ENCODE measurements at regions not wholly inside any gene's neighbourhood (a gene's known extent, or its start where the extent isn't known, plus 50 kb on each side); places are given as distances from the start of the nearest gene placed in this dataset.

GRCh38 chr16:86067516-86067915, 168.6 kb downstream of the IRF8 start:
- TF ChIP-seq USF1 (IDR thresholded peaks at IDR 0.05) = no peak
- TF ChIP-seq TAF1 (IDR thresholded peaks at IDR 0.05; ENCODE audit: low read depth) = no peak
- no peak for TF ChIP-seq RAD21 (IDR thresholded peaks at IDR 0.05; ENCODE audit: low read depth)
- no peak for TF ChIP-seq CREB1 (IDR thresholded peaks at IDR 0.05; ENCODE audit: low read depth)
- TF ChIP-seq MAX (IDR thresholded peaks at IDR 0.05) = no peak

- TF ChIP-seq RAD21 (IDR thresholded peaks at IDR 0.05; ENCODE audit: low read depth) (no peak), ZBTB7A (IDR thresholded peaks at IDR 0.05; ENCODE audit: low read depth) (no peak), FOXM1 (IDR thresholded peaks at IDR 0.05; ENCODE audit: borderline replicate concordance, low read depth) (no peak), USF1 (IDR thresholded peaks at IDR 0.05) (no peak), MAX (IDR thresholded peaks at IDR 0.05) (no peak)
Measured at GRCh38 chr16:86067936-86068335, 169.0 kb downstream of the IRF8 start.

DNA sequence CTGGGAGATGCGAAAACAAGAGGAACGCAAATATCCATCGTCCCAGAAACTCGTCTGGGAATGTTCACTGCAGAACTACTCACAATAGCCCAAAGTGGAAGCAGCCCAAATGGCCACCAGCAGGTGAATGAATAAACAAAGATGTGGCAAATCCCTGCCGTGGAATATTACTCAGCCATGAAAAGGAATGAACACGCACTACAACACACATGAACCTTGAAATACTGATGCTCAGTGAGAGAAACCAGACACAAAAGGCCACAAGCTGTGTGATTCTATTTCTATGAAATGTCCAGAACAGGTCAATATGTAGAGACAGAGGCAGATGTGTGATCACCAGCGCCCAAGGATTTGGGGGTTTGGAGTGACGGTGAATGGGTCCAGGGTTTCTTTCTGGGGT, 169.8 kb downstream of the IRF8 start:
- TF ChIP-seq TAF1 (IDR thresholded peaks at IDR 0.05; ENCODE audit: low read depth) (no peak), EP300 (IDR thresholded peaks at IDR 0.05; ENCODE audit: borderline replicate concordance) (no peak), CEBPB (IDR thresholded peaks at IDR 0.05) (no peak), NFIC (IDR thresholded peaks at IDR 0.05) (no peak), FOXM1 (IDR thresholded peaks at IDR 0.05; ENCODE audit: borderline replicate concordance, low read depth) (no peak), RAD21 (IDR thresholded peaks at IDR 0.05; ENCODE audit: low read depth) (no peak), YY1 (IDR thresholded peaks at IDR 0.05; ENCODE audit: low read depth) (no peak), USF1 (IDR thresholded peaks at IDR 0.05) (no peak), CREB1 (IDR thresholded peaks at IDR 0.05; ENCODE audit: low read depth) (no peak)

DNA sequence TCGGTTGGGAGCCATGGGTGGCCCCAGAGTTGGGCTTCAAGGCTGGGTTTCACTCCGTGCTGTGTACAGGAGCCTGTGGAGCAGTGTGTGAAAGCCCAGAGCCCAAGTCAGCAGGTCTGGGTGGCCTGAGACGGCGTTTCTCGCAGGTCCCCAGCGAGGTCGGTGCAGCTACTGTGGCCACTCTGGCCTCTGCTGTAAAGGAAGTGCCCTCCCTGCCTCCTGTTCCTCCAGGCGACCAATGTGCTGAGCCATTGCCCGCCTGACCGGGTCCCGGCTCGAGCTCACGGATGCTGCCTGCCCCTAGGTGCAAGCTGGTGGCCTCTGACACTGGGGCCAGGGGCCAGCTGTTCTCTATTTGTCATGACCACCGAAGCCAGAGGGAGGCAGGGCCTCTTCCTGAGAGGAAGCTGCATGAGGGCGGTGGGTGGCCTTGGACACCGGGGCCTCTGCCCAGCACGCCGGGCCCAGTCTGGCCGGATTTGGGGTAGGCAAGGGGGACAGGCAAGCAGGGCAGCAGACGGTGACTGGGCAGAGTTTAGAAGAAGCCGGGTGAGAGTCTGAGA, 170.9 kb downstream of the IRF8 start:
- TF ChIP-seq EGR1 (IDR thresholded peaks at IDR 0.05) (no peak), YY1 (IDR thresholded peaks at IDR 0.05; ENCODE audit: low read depth) (no peak), TCF12 (IDR thresholded peaks at IDR 0.05; ENCODE audit: low read depth) (no peak), FOXM1 (IDR thresholded peaks at IDR 0.05; ENCODE audit: borderline replicate concordance, low read depth) (no peak), ZBTB7A (IDR thresholded peaks at IDR 0.05; ENCODE audit: low read depth) (no peak)

DNA sequence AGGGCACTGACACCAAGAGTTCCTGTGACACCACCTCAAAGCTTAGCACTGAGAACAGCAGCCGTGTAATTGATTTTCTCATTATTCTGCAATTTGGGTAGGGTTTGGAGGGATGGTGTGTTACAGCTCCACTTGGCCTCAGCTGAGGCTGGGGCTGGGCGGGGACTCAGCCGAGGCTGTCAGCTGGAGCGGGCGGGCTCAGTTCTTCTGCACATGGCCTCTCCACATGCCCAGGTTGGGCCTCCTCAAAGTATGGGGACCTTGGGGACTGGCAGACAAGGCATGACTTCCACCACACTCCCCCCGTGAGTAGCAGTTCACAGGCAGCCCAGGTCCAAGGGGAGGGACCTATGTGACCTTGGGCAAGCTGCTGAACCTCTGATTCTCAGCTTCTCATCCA, 171.5 kb downstream of the IRF8 start:
- TF ChIP-seq RAD21 (IDR thresholded peaks at IDR 0.05; ENCODE audit: low read depth) = no peak
- TF ChIP-seq CEBPB (IDR thresholded peaks at IDR 0.05) = no peak
- no peak for TF ChIP-seq EGR1 (IDR thresholded peaks at IDR 0.05)
- TF ChIP-seq TCF12 (IDR thresholded peaks at IDR 0.05; ENCODE audit: low read depth) = no peak
- no peak for TF ChIP-seq USF1 (IDR thresholded peaks at IDR 0.05)
- no peak for TF ChIP-seq ZBTB7A (IDR thresholded peaks at IDR 0.05; ENCODE audit: low read depth)
- no peak for TF ChIP-seq MAX (IDR thresholded peaks at IDR 0.05)
- no peak for TF ChIP-seq NFIC (IDR thresholded peaks at IDR 0.05)
- no peak for TF ChIP-seq FOXM1 (IDR thresholded peaks at IDR 0.05; ENCODE audit: borderline replicate concordance, low read depth)
- TF ChIP-seq YY1 (IDR thresholded peaks at IDR 0.05; ENCODE audit: low read depth) = no peak

- TF ChIP-seq TCF12 (IDR thresholded peaks at IDR 0.05; ENCODE audit: low read depth) = no peak
- TF ChIP-seq CREB1 (IDR thresholded peaks at IDR 0.05; ENCODE audit: low read depth) = no peak
- TF ChIP-seq, protein P1, sequence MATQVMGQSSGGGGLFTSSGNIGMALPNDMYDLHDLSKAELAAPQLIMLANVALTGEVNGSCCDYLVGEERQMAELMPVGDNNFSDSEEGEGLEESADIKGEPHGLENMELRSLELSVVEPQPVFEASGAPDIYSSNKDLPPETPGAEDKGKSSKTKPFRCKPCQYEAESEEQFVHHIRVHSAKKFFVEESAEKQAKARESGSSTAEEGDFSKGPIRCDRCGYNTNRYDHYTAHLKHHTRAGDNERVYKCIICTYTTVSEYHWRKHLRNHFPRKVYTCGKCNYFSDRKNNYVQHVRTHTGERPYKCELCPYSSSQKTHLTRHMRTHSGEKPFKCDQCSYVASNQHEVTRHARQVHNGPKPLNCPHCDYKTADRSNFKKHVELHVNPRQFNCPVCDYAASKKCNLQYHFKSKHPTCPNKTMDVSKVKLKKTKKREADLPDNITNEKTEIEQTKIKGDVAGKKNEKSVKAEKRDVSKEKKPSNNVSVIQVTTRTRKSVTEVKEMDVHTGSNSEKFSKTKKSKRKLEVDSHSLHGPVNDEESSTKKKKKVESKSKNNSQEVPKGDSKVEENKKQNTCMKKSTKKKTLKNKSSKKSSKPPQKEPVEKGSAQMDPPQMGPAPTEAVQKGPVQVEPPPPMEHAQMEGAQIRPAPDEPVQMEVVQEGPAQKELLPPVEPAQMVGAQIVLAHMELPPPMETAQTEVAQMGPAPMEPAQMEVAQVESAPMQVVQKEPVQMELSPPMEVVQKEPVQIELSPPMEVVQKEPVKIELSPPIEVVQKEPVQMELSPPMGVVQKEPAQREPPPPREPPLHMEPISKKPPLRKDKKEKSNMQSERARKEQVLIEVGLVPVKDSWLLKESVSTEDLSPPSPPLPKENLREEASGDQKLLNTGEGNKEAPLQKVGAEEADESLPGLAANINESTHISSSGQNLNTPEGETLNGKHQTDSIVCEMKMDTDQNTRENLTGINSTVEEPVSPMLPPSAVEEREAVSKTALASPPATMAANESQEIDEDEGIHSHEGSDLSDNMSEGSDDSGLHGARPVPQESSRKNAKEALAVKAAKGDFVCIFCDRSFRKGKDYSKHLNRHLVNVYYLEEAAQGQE (IDR thresholded peaks at IDR 0.05; ENCODE audit: low read depth) = no peak
- no peak for TF ChIP-seq USF1 (IDR thresholded peaks at IDR 0.05)
- no peak for TF ChIP-seq ZBTB7A (IDR thresholded peaks at IDR 0.05; ENCODE audit: low read depth)
- TF ChIP-seq EGR1 (IDR thresholded peaks at IDR 0.05) = no peak
- no peak for TF ChIP-seq TEAD4 (IDR thresholded peaks at IDR 0.05)
- TF ChIP-seq MAX (IDR thresholded peaks at IDR 0.05) = no peak
- no peak for TF ChIP-seq RAD21 (IDR thresholded peaks at IDR 0.05; ENCODE audit: low read depth)
Measured at GRCh38 chr16:86070971-86071370, 172.0 kb downstream of the IRF8 start.

Measured in Ishikawa (cell line).